Activated naive CD4-positive, alpha-beta T cell treated with anti-CD3 and anti-CD28 coated beads, Interleukin-2, amount 50 U/mL, for 24 hours (primary cell): ENCODE measurements at regions not wholly inside any gene's neighbourhood (a gene's known extent, or its start where the extent isn't known, plus 50 kb on each side); places are given as distances from the start of the nearest gene placed in this dataset.
"Not testable (repeated sequence)": the region's sequence is repeated elsewhere in the genome, so short reads cannot be mapped to it uniquely, and the experiment has no call there.

Experiments used
- H3K27ac Mint-ChIP-seq: one replicate; pipeline ENCODE4 v1.8.0; 2021; ENCODE audit warnings: mild to moderate bottlenecking, mixed read lengths
- H3K27me3 Mint-ChIP-seq: one replicate; pipeline ENCODE4 v1.8.0; 2021; ENCODE audit warnings: mixed read lengths
- H3K36me3 Mint-ChIP-seq: one replicate; pipeline ENCODE4 v1.8.0; 2021; ENCODE audit warnings: mixed read lengths
- H3K4me1 Mint-ChIP-seq: one replicate; pipeline ENCODE4 v1.8.0; 2021; ENCODE audit warnings: mixed read lengths
- H3K4me3 Mint-ChIP-seq: one replicate; pipeline ENCODE4 v1.8.0; 2021; ENCODE audit warnings: mild to moderate bottlenecking, mixed read lengths
- H3K9me3 Mint-ChIP-seq: one replicate; pipeline ENCODE4 v1.8.0; 2021; ENCODE audit warnings: mixed read lengths

GRCh38 chr2:44101246-44101645 is 67.4 kb upstream of the PPM1B start:
- peaks cover 3% of the 10 kb centered on the region for H3K4me1 Mint-ChIP-seq
- H3K9me3 Mint-ChIP-seq: no peaks in the 10 kb centered on the region
- no peaks in the 10 kb centered on the region for H3K27me3 Mint-ChIP-seq
- no peak overlapping the region for H3K27ac Mint-ChIP-seq
- no peak overlapping the region for H3K4me3 Mint-ChIP-seq
- no peaks in the 10 kb centered on the region for H3K36me3 Mint-ChIP-seq

- no peak overlapping the region for H3K4me3 Mint-ChIP-seq
- H3K27ac Mint-ChIP-seq: no peak overlapping the region
- H3K9me3 Mint-ChIP-seq: no peaks in the 10 kb centered on the region
- no peaks in the 10 kb centered on the region for H3K27me3 Mint-ChIP-seq
- no peaks in the 10 kb centered on the region for H3K36me3 Mint-ChIP-seq
- peaks cover 3% of the 10 kb centered on the region for H3K4me1 Mint-ChIP-seq
Measured at GRCh38 chr2:44102790-44103562, 65.7 kb upstream of the PPM1B start.

- Mint-ChIP-seq H3K27me3 (no peaks in the 10 kb centered on the region), H3K9me3 (no peaks in the 10 kb centered on the region), H3K4me3 (no peak overlapping the region), H3K27ac (no peak overlapping the region), H3K36me3 (no peaks in the 10 kb centered on the region), H3K4me1 (peaks cover 3% of the 10 kb centered on the region)
Measured at GRCh38 chr2:44103639-44104038, 65.0 kb upstream of the PPM1B start.

GRCh38 chr2:44104855-44105271 is 63.8 kb upstream of the PPM1B start:
- Mint-ChIP-seq H3K27ac (no peak overlapping the region), H3K4me1 (peaks cover 3% of the 10 kb centered on the region), H3K9me3 (no peaks in the 10 kb centered on the region), H3K36me3 (no peaks in the 10 kb centered on the region), H3K4me3 (no peak overlapping the region), H3K27me3 (no peaks in the 10 kb centered on the region)

- H3K27ac Mint-ChIP-seq, H3K9me3 Mint-ChIP-seq, H3K4me1 Mint-ChIP-seq, H3K27me3 Mint-ChIP-seq, H3K4me3 Mint-ChIP-seq, H3K36me3 Mint-ChIP-seq: not testable (repeated sequence)
Measured at GRCh38 chr2:44106509-44106908, 62.2 kb upstream of the PPM1B start.

GRCh38 chr2:44107086-44107740 is 61.5 kb upstream of the PPM1B start:
- Mint-ChIP-seq H3K27me3 (no peaks in the 10 kb centered on the region), H3K4me3 (no peak overlapping the region), H3K36me3 (no peaks in the 10 kb centered on the region), H3K27ac (no peak overlapping the region), H3K9me3 (no peaks in the 10 kb centered on the region), H3K4me1 (no peaks in the 10 kb centered on the region)

GRCh38 chr2:44107974-44108373 is 60.7 kb upstream of the PPM1B start:
- H3K4me3 Mint-ChIP-seq: no peak overlapping the region
- no peaks in the 10 kb centered on the region for H3K4me1 Mint-ChIP-seq
- H3K27ac Mint-ChIP-seq: no peak overlapping the region
- no peaks in the 10 kb centered on the region for H3K36me3 Mint-ChIP-seq
- H3K9me3 Mint-ChIP-seq: no peaks in the 10 kb centered on the region
- no peaks in the 10 kb centered on the region for H3K27me3 Mint-ChIP-seq

- Mint-ChIP-seq H3K27ac (no peak overlapping the region), H3K36me3 (no peaks in the 10 kb centered on the region), H3K4me1 (no peaks in the 10 kb centered on the region), H3K4me3 (no peak overlapping the region), H3K27me3 (no peaks in the 10 kb centered on the region), H3K9me3 (no peaks in the 10 kb centered on the region)
Measured at GRCh38 chr2:44109166-44109565, 59.5 kb upstream of the PPM1B start.

GRCh38 chr2:44110444-44110843 is 58.2 kb upstream of the PPM1B start:
- H3K9me3 Mint-ChIP-seq: no peaks in the 10 kb centered on the region
- no peaks in the 10 kb centered on the region for H3K27me3 Mint-ChIP-seq
- no peak overlapping the region for H3K4me3 Mint-ChIP-seq
- H3K27ac Mint-ChIP-seq: no peak overlapping the region
- no peaks in the 10 kb centered on the region for H3K4me1 Mint-ChIP-seq
- H3K36me3 Mint-ChIP-seq: no peaks in the 10 kb centered on the region

GRCh38 chr2:44112096-44112495 is 56.6 kb upstream of the PPM1B start:
- Mint-ChIP-seq H3K27ac (no peak overlapping the region), H3K4me1 (peaks cover 5% of the 10 kb centered on the region), H3K4me3 (no peak overlapping the region), H3K9me3 (no peaks in the 10 kb centered on the region), H3K36me3 (no peaks in the 10 kb centered on the region), H3K27me3 (no peaks in the 10 kb centered on the region)

GRCh38 chr2:44116319-44116718 is 52.4 kb upstream of the PPM1B start:
- H3K4me1 Mint-ChIP-seq: peaks cover 22% of the 10 kb centered on the region
- no peaks in the 10 kb centered on the region for H3K36me3 Mint-ChIP-seq
- H3K4me3 Mint-ChIP-seq: no peak overlapping the region
- no peaks in the 10 kb centered on the region for H3K27me3 Mint-ChIP-seq
- H3K9me3 Mint-ChIP-seq: no peaks in the 10 kb centered on the region
- no peak overlapping the region for H3K27ac Mint-ChIP-seq

- H3K36me3 Mint-ChIP-seq: no peaks in the 10 kb centered on the region
- H3K27me3 Mint-ChIP-seq: no peaks in the 10 kb centered on the region
- no peak overlapping the region for H3K27ac Mint-ChIP-seq
- no peak overlapping the region for H3K4me3 Mint-ChIP-seq
- no peaks in the 10 kb centered on the region for H3K9me3 Mint-ChIP-seq
- H3K4me1 Mint-ChIP-seq: peaks cover 31% of the 10 kb centered on the region
Measured at GRCh38 chr2:44118257-44118656, 50.4 kb upstream of the PPM1B start.
